WERI-Rb-1 (cell line): ENCODE measurements at regions not wholly inside any gene's neighbourhood (a gene's known extent, or its start where the extent isn't known, plus 50 kb on each side); places are given as distances from the start of the nearest gene placed in this dataset.

Experiments used
- DNase-seq: peaks from one replicate; pipeline ENCODE4 v3.0.0-alpha.2; 2020
- H3K27ac ChIP-seq: fragments of 250-450 bp; sonication (Bioruptor Pico); 2 replicates; pipeline ENCODE4 v1.5.1; 2020; ENCODE audit warnings: mild to moderate bottlenecking, moderate library complexity
- H3K27me3 ChIP-seq: fragments of 250-450 bp; sonication (Bioruptor Pico); 2 replicates; pipeline ENCODE4 v1.5.1; 2021; ENCODE audit warnings: mild to moderate bottlenecking, low read depth, moderate library complexity; ENCODE audit not compliant: insufficient read depth, severe bottlenecking
- H3K36me3 ChIP-seq: fragments of 250-450 bp; sonication (Bioruptor Pico); 2 replicates; pipeline ENCODE4 v1.5.1; 2020; ENCODE audit warnings: mild to moderate bottlenecking, moderate library complexity
- H3K4me3 ChIP-seq: 2 replicates; pipeline ENCODE4 v1.5.1; 2011; ENCODE audit warnings: low read depth, mild to moderate bottlenecking, control low read depth, low read length
- H3K9me3 ChIP-seq: fragments of 250-450 bp; sonication (Bioruptor Pico); 2 replicates; pipeline ENCODE4 v1.5.1; 2021; ENCODE audit warnings: mild to moderate bottlenecking, moderate library complexity; ENCODE audit not compliant: severe bottlenecking
- TF ChIP-seq, protein P1 (sequence below): IDR thresholded peaks from 2 replicates; pipeline ENCODE4 v1.5.1; 2011; ENCODE audit warnings: low read depth, mild to moderate bottlenecking, control low read depth, inconsistent platforms, low read length

DNA sequence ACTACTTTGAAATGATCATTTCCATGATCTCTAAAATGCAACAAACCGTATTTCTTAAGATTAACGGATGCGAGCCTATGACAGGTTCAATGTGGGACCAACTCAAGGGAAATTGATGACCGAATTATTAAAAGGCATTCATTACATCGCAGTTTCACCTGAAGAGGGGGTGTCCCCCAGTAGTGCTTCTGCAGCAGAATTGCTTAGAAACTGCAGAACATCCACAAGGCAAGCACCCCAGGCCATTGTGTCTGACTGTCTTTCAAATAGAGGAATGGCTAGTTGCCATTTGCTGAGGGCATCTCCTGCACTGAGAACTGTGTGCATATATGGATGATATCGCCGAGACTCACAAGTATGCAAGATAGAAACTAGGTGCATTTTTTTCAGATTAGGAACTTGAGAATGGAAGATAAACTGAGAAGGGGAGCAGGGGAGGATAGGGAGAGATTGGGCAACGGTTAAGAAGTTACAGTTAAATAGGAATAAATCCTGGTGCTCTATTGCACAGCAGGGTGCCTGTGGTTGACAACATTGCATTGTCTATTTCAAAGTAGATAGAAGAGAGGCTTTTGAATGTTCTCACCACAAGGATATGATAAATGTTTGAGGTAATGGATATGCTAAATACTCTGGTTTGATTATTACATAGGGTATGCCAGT, 234.3 kb upstream of the PLEKHG7 start:
- Histone ChIP-seq H3K27me3 (no peaks in the 10 kb centered on the region), H3K27ac (no peak overlapping the region)
- TF ChIP-seq, protein P1, sequence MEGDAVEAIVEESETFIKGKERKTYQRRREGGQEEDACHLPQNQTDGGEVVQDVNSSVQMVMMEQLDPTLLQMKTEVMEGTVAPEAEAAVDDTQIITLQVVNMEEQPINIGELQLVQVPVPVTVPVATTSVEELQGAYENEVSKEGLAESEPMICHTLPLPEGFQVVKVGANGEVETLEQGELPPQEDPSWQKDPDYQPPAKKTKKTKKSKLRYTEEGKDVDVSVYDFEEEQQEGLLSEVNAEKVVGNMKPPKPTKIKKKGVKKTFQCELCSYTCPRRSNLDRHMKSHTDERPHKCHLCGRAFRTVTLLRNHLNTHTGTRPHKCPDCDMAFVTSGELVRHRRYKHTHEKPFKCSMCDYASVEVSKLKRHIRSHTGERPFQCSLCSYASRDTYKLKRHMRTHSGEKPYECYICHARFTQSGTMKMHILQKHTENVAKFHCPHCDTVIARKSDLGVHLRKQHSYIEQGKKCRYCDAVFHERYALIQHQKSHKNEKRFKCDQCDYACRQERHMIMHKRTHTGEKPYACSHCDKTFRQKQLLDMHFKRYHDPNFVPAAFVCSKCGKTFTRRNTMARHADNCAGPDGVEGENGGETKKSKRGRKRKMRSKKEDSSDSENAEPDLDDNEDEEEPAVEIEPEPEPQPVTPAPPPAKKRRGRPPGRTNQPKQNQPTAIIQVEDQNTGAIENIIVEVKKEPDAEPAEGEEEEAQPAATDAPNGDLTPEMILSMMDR, result no peak

DNA sequence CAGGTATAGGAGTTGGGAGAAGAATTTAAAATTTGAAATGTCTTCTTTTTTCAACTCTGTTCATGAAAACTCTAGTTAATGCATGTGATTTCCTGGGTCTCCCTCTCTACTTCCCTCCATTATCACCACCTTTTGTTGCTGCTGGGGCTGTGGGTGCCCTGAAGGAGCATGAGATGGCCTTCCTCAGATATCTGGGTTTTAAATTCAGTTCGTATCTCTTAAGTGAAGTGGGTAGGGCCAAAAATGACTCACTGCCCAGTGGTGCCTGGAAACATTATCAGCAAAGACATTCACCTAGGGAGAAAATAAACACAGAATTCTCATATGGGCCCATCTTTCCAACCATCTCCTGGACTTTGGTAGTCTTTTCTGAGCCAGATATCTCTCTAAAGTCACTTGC, 234.9 kb upstream of the PLEKHG7 start:
- Histone ChIP-seq H3K27ac (no peak overlapping the region), H3K4me3 (no peak overlapping the region), H3K36me3 (no peaks in the 10 kb centered on the region), H3K9me3 (no peaks in the 10 kb centered on the region), H3K27me3 (no peaks in the 10 kb centered on the region)
- TF ChIP-seq, protein P1, result no peak
- no peak for DNase-seq

More for the DNA sequence above, 234.3 kb upstream of the PLEKHG7 start:
- H3K9me3 ChIP-seq, result no peaks in the 10 kb centered on the region
- DNase-seq, result no peak
- H3K36me3 ChIP-seq, result no peaks in the 10 kb centered on the region
- H3K4me3 ChIP-seq, result no peak overlapping the region

DNA sequence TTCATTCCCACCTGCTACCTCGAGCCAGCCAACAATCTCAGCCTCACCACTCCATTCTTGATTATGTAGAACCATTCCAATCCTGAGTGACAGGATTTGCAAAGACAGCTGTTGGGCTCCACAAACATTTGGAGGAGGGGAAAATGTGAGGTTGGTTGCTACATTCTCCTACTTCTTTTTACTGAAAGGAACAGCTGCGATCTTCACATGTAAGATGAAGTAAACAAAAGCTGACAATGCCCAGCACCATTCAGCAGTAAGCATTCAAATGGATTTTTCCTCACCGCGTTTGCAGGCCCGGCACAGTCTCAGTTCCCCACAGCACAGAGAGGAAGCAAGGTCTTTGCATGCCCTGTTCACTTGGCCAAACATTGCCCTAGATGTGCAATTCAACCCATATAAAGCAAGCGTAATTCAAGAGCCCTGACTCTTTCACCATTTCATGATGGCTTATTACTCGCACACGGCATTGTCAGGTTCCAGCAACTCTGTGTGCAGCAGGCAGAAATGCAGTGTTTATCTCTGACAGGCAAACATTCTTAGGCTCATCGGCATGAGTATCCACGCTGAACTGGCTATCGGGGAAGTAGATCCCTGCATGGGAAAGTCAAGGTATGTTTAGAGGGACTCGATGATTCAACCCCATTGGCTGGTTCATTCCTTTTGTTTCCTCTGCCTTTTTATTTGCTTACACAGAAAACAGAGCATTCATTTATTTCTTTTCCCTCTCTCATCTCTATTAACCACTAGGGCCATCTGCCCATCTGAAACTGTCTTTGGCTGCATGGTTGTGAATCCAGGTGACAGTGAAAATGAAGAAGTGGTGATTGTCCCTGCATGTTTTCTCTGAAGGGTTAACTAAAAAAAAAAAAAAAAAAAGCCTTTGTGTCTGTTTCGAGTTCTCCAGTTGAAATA, 236.1 kb upstream of the PLEKHG7 start:
- Histone ChIP-seq H3K27ac (no peak overlapping the region), H3K4me3 (no peak overlapping the region), H3K27me3 (no peaks in the 10 kb centered on the region), H3K36me3 (no peaks in the 10 kb centered on the region), H3K9me3 (no peaks in the 10 kb centered on the region)
- TF ChIP-seq, protein P1, result no peak
- no peak for DNase-seq

DNA sequence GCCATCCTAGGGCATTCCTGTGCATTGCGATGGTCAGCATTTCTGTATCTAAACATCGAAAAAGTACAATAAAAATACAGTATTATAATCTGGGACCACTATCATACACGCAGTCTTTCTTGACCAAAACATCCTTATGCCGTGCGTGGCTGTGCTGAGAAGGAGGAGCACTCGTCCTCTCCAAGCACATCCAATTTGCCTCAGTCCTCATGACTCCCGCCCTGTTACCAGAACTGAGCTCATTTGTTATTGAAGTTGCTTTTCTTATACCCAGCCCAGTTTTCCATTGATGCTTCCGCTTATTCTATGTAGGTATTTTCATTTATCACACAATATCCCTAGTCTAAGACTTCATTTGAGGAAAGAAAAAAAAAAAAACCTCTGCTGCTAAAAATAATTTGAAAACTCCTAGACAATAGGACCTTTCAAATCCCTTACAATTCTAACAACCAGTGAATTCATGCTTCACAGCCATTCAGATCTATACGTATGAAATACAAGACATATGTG, 236.9 kb upstream of the PLEKHG7 start:
- TF ChIP-seq, protein P1, result no peak
- Histone ChIP-seq H3K36me3 (no peaks in the 10 kb centered on the region), H3K4me3 (no peak overlapping the region), H3K27ac (no peak overlapping the region), H3K27me3 (no peaks in the 10 kb centered on the region), H3K9me3 (no peaks in the 10 kb centered on the region)
- no peak for DNase-seq

DNA sequence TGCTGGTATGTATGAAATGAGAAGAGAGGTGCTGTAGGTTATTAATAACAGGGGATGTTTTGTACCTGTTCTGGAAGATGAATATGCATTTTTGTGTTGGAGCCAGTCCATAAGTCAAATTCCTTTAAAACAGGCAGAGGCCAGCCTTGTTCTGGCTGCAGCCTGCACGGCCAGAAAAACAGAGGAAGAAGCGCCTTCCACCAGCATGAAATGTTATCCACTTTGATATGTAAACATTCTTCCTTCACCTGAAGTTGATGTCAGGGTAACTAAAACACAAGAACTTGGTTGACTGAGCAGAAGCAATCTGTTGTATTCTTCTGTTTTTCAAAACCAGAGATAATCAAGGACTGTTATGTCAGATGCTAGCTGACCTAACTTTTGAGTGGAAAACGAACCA, 237.9 kb upstream of the PLEKHG7 start:
- H3K9me3 ChIP-seq, result no peaks in the 10 kb centered on the region
- TF ChIP-seq, protein P1, result no peak
- no peaks in the 10 kb centered on the region for H3K36me3 ChIP-seq
- DNase-seq, result no peak
- H3K27ac ChIP-seq, result no peak overlapping the region
- H3K4me3 ChIP-seq, result no peak overlapping the region
- no peaks in the 10 kb centered on the region for H3K27me3 ChIP-seq
